NCI-H510A (cell line): ENCODE measurements at regions not wholly inside any gene's neighbourhood (a gene's known extent, or its start where the extent isn't known, plus 50 kb on each side); places are given as distances from the start of the nearest gene placed in this dataset.
"Not testable (repeated sequence)": the region's sequence is repeated elsewhere in the genome, so short reads cannot be mapped to it uniquely, and the experiment has no call there.

Experiments used
- DNase-seq: peaks from one replicate; lab custom pipeline; 2025; lab: John Stamatoyannopoulos, UW

- DNase-seq, result no peak
Observed at GRCh38 chr4:66376921-66377320, 706.6 kb upstream of the EPHA5 start.

GRCh38 chr4:66376396-66376795 is 706.1 kb upstream of the EPHA5 start:
- no peak for DNase-seq

GRCh38 chr4:66373268-66373667 is 703.0 kb upstream of the EPHA5 start:
- DNase-seq, result no peak

- no peak for DNase-seq
Observed at GRCh38 chr4:66372706-66373105, 702.4 kb upstream of the EPHA5 start.

- no peak for DNase-seq
Observed at GRCh38 chr4:66367043-66367660, 696.9 kb upstream of the EPHA5 start.

DNA sequence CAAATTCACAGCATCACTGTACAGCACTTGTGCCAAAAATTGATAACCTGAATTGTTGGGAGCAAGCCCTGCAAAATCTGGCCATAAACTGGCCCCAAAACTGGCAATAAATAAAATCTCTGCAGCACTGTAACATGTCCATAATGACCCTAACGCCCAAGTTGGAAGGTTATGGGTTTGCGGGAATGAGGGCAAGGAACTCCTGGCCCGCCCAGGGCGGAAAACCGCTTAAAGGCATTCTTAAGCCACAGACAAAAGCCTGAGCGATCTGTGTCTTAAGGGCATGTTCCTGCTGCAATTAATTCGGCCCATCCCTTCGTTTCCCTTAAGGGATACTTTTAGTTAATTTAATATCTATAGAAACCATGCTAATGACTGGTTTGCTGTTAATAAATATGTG is 690.1 kb upstream of the EPHA5 start:
- not testable (repeated sequence) for DNase-seq

GRCh38 chr4:66357316-66357715 is 687.0 kb upstream of the EPHA5 start:
- DNase-seq, result no peak

- DNase-seq, result no peak
Observed at GRCh38 chr4:66355328-66355727, 685.0 kb upstream of the EPHA5 start.

DNA sequence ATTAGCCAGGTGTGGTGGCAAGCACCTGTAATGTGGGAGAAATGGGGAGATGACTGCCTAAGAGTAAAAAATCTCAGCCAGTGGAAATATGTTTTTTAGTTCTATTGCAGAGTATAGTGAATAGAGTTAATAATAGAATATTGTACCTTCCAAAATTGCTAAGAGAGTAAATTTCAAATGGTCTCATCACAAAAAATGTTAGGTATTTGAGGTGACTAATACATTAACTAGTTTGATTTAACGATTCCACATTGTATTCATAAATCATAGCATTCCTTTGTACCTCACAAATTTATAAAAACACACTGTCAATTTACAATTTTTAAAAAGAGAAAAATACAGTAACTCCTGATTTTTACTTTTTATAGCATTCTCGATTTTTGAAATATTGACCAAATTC is 681.5 kb upstream of the EPHA5 start:
- DNase-seq, result no peak

DNA sequence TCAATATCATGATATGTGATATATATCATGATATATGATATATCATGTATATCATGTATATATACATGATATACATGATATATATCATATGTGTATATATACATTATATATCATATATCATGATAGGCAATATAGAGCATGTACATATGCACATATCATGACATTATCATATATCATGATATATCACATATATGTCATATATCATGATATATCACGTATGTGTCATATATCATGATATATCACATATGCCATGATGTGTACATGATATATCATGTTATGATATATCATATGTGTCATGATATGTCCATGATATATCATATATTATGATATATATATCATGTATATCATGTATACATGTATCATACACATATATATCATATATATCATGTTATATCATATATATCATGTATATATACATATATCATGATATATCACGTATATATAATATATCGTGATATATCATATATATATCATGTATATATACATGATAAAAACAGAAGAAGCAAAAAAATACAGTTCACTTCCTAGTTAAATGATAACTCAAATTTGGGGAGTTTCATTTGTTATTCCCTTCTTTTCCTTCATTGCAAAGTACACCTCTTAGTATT is 670.1 kb upstream of the EPHA5 start:
- DNase-seq, result no peak

DNA sequence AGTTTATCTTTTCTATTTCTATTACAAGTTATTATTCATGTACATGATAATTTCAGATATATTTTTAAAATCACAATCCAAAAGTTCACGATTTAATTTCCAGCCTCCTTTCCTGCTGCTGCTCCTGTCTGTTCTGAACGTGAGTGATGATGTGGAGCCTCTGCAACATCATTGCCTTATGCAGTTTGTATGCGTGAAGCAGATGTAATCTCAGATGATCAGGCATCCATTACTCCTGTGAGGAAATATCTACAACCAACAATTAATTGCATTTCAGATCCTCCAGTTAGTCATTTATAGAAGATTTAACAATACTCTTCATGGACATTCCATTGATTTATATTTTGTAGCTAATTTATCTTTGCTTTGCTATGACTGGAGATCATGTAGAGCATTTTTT is 668.7 kb upstream of the EPHA5 start:
- no peak for DNase-seq

GRCh38 chr4:66331761-66332160 is 661.5 kb upstream of the EPHA5 start:
- no peak for DNase-seq

DNA sequence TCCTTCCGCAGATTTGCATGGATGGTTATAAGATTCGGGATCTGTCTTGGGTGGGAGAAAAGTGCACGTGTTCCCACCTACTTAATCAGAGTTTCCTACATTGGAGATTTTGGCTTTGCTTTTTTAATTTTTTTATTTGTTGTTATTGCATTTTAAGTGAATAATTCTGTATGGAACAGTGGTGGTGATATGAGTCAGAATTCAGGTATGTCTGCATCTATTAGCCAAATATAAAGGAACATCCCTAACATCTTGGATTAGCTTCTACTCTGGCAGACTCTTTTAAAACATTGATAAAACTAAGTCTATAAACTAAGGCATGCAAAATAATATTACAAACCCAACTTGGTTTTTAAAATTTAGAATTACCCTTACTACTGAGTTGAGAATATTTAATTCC is 659.8 kb upstream of the EPHA5 start:
- no peak for DNase-seq

GRCh38 chr4:66328803-66329574 is 658.7 kb upstream of the EPHA5 start:
- no peak for DNase-seq

DNA sequence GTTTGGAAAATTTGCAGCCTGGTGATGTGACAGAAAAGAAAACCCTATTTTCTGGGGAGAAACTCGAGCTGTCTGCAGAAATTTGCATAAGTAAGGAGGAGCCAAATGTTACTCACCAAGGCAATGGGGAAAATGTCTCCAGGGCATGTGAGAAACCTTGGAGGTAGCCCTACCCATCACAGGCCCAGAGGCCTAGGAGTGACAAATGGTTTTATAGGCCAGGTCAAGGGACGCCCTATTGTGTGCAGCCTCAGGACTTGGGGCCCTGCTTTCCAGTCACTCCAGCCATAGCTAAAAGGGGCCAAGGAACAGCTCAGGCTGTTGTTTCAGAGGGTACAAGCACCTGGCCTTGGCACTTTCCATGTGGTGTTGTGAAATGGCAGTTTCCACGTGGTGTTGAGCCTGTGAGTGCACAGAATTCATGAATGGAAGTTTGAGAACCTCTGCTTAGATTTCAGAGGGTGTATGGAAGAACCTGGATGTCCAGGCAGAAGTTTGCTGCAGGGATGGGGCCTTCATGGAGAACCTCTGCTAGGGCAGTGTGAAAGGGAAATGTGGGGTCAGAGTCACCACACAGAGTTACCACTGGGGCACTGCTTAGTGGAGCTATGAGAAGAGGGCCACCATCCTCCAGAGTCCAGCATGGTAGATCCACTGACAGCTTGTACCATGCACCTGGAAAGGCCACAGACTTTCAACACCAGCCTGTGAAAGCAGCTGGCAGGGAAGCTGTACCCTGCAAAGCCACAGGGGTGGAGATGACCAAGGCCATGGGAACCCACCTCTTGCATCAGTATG is 637.6 kb upstream of the EPHA5 start:
- no peak for DNase-seq

GRCh38 chr4:66300336-66300934 is 630.1 kb upstream of the EPHA5 start:
- no peak for DNase-seq

DNA sequence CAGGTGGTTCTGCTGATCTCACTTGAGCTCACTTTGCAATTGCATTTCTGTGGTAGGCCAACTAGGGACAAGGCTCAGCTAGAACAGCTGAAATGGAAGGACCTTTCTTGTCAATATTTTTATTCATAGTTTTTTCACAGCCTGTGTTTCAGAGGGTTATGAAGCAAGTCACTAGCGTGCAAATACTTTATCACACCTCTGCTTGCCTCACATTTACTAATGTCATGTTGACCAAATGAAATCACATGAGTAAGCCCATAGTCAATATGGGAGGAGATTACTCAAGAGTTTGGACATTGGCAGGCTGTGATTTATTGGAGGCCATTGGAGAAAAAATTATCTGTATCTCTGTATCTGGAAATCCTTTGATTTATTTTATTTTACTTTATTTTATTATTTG is 628.3 kb upstream of the EPHA5 start:
- DNase-seq, result no peak

- no peak for DNase-seq
Observed at GRCh38 chr4:66297703-66298102, 627.4 kb upstream of the EPHA5 start.

DNA sequence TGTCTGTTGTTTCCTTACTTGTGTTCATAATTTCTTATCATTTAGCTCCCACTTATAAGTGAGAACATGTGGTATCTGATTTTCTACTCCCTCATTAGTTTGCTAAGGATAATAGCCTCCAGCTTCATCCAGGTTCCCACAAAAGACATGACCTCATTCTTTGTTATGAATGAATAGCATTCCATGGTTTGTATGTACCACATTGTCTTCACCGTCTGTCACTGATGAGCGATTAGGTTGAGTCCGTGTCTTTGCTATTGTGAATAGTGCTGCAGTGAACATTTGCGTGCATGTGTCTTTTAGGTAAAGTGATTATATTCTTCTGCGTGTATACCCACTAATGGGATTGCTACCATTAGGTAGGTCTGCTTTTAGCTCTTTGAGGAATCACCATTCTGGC is 624.3 kb upstream of the EPHA5 start:
- DNase-seq, result no peak

DNA sequence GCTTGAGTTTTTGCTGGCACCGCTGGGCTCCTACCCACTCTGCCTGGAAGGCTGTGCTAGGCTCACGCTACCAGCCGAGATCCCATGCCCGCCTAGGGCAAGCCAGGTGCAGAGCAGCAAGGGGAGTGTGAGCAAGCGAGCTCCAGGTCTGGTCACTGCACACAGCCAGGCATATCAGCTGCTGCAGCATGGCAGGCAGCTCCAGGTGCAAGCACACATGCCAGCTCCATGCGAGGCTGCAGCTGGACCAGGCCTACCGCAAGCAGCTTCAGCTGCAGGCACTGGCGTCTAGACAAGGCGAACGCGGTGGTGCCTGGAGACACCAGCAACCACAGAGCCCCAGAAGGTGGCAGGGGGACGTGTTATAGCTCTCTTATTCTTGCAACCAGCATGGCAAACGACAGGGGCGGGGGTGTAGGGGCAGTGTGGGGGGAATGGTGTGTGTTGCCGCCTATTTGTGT is 614.7 kb upstream of the EPHA5 start:
- no peak for DNase-seq

GRCh38 chr4:66279084-66279483 is 608.8 kb upstream of the EPHA5 start:
- no peak for DNase-seq

- no peak for DNase-seq
Observed at GRCh38 chr4:66275411-66276038, 605.2 kb upstream of the EPHA5 start.
